HG03108 (cell line): ENCODE measurements at regions not wholly inside any gene's neighbourhood (a gene's known extent, or its start where the extent isn't known, plus 50 kb on each side); places are given as distances from the start of the nearest gene placed in this dataset.
A peak's percentile ranks its signal among the peaks of the same experiment; 100 is the strongest.
"Not testable (repeated sequence)": the region's sequence is repeated elsewhere in the genome, so short reads cannot be mapped to it uniquely, and the experiment has no call there.

Experiments
- ATAC-seq: cut with Tn5 transposase; IDR thresholded peaks from one replicate; pipeline ENCODE4 v1.9.1; 2021; ENCODE audit warnings: moderate library complexity; ENCODE audit not compliant: unreplicated experiment

DNA sequence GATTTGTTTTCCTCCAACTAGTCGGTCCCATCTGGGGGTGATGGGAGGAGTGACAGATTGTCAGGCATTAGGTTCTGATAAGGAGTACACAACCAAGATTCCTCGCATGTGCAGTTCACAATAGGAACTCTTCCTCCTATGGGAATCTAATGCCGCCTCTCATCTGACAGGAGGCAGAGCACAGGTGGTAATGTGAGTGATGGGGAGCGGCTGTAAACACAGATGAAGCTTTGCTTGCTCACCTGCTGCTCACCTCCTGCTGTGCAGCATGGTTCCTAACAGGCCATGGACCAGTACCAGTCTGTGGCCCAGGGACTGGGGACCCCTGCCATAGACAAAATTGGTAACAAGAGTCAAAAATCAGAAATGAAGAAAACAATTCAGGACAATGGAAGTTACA, 173.3 kb upstream of the HMHB1 start:
- ATAC-seq, result no peak

DNA sequence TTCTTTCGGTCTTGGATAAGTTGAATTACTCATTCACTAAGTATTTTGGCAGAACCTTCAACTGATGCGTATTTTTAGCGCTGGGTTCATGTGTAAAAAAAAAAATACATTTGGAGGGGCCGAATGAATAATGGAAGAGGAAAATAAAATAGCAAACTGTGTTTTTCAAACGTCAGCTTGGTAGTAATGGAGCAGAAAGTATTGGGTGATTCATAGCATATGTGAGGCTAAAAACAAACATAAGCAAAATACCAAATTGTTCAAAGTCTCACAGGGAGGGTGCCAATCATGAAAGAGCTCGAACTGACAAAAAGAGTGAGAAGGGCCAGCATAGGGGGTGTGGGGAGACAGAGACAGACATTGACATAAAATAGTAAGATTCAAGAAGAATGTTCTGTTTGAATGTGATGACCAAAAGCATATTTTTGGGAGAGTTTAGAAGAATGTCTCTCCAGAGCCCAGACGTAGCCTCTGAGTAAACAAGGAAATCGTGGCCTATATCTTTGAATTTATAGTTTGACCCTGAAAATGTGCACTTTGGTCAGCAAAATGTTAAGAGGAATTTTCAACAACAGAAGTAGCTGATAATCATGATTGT, 174.9 kb upstream of the HMHB1 start:
- ATAC-seq, result no peak

- no peak for ATAC-seq
Measured at GRCh38 chr5:143635888-143636287, 176.1 kb upstream of the HMHB1 start.

GRCh38 chr5:143635146-143635752, 176.7 kb upstream of the HMHB1 start:
- ATAC-seq, result no peak

GRCh38 chr5:143634689-143635088, 177.3 kb upstream of the HMHB1 start:
- no peak for ATAC-seq

DNA sequence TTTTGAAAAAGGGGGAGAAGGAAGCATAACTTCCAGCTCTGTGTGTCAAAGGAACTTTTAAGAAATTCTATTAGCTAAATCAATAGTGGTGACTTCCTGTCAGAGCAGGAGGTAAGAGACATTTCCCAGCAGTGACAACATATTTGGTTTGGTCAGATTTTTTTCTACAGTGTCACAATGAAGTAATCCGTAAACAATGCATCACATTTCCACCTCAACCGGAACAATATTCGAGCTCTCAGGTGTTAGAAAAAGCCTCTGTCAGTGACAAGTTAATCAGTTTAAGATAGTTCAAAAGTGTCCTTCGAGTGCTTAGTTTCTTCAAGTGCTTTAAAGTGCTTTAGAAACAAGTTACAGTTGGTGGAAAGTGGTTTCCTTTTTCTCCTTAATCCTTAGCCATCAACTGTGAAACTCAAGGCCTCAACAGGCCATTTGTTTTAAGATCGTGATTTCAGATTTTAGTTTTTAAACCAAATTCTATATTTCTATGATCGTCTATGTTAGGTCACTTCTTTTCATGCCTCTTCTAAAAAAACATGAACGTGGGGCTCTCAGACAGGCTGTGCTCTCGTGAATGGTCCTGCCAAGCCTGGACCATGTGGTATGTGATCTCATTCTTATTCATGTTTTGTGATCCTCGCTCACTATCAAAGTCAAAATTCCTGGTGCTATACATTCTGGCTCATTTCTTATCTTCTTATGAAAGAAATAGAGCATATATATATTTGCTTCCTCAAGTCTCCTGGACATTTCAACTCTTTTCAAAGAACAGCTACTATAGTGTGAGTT, 181.9 kb upstream of the HMHB1 start:
- ATAC-seq, result no peak

GRCh38 chr5:143625048-143625447, 186.9 kb upstream of the HMHB1 start:
- not testable (repeated sequence) for ATAC-seq

DNA sequence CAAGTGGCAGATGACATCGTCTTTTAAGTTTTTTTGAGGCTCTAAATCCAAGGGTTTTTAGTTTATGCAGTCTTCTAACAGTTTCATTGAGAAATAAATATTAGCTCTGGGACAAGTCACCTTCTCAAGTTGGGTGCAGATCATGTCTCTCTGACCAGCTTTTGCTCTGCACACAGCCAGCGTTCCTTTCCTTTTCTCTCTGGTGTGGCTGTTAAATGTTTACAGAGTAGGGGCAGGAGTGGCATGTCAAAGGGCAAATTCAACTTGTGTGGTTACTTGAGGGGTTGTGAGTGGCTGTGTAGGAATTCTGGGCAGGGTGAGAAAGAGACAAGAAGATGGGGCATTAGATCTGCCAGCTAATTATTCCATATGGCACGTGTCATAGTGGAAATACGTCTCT, 187.5 kb upstream of the HMHB1 start:
- ATAC-seq, result no peak

- ATAC-seq, result no peak
Measured at GRCh38 chr5:143619040-143619439, 192.9 kb upstream of the HMHB1 start.

DNA sequence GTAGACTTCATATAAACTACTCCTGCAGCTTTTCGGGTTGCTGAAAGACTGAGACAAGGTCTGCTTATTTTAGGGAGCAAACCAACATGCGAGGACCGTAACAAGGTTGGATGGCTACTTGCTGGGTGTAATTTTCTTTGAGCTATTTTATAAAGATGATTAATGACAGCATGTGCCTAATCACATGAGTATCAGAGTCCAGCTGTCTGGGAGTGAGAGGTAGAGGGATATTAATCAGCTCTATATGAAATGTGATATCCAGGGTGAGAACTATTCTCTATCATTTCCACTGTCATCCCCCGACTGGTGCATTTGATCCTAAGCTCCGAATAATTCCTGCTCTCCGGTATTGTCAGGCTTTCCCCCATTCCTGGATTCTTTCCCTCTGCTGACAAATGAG, 193.8 kb upstream of the HMHB1 start:
- no peak for ATAC-seq

GRCh38 chr5:143614831-143615230, 197.1 kb upstream of the HMHB1 start:
- no peak for ATAC-seq

DNA sequence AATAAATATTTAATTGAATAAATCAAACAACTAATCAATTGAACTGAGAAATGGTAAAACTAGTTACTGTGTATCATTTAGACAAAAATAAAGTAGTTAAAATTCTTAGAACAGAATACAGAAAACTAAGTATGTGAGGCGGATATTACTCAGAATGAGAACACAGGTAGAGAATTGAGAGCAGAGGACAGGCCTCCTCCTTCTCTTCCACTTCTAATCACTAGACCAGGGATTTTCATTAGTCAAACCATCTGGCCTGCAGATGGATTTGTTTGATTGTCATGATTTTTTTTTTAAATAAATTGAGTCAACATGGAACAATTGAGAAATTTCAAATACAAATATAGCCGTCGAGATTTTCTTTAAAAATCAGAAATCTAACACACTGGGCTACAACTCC, 198.6 kb upstream of the HMHB1 start:
- no peak for ATAC-seq

GRCh38 chr5:143610946-143611345, 201.0 kb upstream of the HMHB1 start:
- ATAC-seq, result no peak

- ATAC-seq, result no peak
Measured at GRCh38 chr5:143606043-143606752, 202.7 kb upstream of the NR3C1 start.

DNA sequence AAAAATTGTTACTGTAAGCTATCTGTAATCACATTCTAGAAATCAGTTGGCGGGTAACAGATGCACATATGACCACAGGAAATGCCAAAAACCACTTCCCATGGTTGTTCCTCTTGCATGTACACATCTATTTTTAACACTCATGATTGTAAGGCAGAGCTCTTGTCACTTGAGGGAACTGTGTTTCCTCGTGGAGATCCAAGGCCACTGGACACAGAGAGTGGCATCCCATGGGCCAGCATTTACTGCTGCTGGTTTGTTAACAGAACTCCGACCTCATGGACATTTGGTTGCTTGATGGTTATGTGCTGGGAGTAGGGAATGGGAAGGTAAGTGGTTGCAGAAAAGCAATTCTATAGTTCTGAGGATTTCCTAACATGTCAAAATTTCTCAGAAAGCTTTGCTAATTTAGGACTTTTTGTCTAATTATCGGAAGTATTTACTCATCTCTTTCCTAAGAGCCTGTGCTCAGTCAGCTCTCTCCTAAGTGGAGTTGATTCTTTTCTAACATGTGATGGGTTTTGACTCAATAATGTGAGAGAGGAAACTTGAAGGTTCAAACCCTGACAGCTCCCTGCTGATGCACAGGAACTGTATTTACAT, 202.0 kb upstream of the NR3C1 start:
- peak; percentile 55 for ATAC-seq

DNA sequence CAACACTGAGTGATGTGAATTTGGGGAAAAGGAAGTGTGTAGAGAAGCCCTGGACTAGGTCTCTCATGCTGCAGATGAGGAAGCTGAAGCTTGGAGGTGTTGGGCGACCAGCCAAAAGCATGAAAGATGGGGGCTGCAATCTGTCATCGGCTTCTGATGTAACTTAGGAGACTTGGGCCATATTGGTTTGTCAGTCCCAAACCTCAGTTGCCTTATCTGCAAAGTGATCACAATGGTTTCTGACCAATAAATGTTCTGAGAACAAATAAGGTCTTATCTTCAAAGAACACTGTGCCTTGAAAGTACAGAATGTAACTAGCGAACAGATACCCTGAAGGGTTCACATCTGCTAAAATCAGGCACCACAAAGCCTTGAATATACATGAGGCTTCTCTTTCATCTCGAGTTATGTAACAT, 198.4 kb upstream of the NR3C1 start:
- ATAC-seq, result no peak

- ATAC-seq, result no peak
Measured at GRCh38 chr5:143601357-143601756, 197.9 kb upstream of the NR3C1 start.

DNA sequence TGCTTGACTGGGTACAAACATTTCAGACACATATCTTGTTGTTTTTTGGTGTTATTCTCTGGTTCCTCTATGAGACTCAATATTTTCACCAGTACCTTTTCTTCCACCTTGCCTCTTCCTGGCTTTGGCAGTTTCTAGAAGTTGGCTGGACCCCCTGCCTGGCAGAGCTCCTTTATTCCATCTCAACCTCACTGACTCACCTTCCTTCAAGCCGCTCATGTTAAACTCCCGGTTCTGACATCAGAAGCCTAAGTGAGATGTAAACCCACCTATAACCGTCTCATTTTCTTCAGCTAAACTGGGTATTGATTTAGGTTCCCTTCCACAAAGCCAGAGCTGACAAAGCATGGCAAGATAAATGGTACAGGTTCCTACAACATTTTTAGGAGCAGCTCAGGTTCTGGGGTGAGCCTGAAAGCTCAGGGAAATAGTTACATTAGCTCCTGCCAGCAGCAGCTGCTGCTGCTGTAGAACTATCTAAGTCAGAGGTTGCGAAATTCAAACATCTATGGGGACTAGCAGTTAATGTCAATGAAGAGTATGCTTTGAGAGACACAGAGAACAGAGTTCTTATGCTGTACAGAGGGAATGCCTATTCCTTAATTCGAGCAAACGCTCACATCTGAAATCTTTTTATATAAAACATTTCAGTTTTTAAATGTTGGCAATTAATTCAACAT, 197.1 kb upstream of the NR3C1 start:
- ATAC-seq, result no peak

DNA sequence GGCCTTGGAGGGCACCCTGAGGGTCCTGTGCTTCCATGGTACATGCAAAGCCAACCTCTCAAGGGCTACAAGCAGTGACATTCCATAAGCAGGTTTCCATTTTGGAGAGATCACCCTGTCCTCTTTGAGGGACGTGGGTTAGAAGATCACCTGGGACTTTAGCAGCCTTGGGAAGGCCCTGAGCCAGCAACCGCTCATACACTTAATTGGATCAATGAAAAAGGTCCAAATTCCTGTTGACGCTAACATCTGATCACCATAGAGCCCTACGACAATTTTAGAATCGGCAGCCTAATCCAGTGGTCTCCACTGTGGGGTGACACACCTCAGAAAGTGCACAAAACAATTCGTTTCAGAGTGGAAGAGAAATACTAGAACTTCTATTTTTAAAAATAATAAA, 196.0 kb upstream of the NR3C1 start:
- no peak for ATAC-seq

- no peak for ATAC-seq
Measured at GRCh38 chr5:143596824-143597223, 193.3 kb upstream of the NR3C1 start.
